ENCODE measurements at regions not wholly inside any gene's neighbourhood (a gene's known extent, or its start where the extent isn't known, plus 50 kb on each side); places are given as distances from the start of the nearest gene placed in this dataset.
A peak's percentile ranks its signal among the peaks of the same experiment; 100 is the strongest.
"Not testable (repeated sequence)": the region's sequence is repeated elsewhere in the genome, so short reads cannot be mapped to it uniquely, and the experiment has no call there.

- DNase-seq (ENCODE audit: low read depth): no peak
Measured at GRCh38 chr3:168844472-168844871, 748.7 kb upstream of the GOLIM4 start.

- DNase-seq (ENCODE audit: low read depth): no peak
Measured at GRCh38 chr3:168843481-168843880, 747.8 kb upstream of the GOLIM4 start.

- no peak for DNase-seq (ENCODE audit: low read depth)
Measured at GRCh38 chr3:168839653-168840052, 743.9 kb upstream of the GOLIM4 start.

- DNase-seq (ENCODE audit: low read depth): no peak
Measured at GRCh38 chr3:168834558-168834957, 738.8 kb upstream of the GOLIM4 start.

- no peak for DNase-seq (ENCODE audit: low read depth)
Measured at GRCh38 chr3:168828943-168829342, 733.2 kb upstream of the GOLIM4 start.

- no peak for DNase-seq (ENCODE audit: low read depth)
Measured at GRCh38 chr3:168828536-168828935, 732.8 kb upstream of the GOLIM4 start.

- DNase-seq (ENCODE audit: low read depth): no peak
Measured at GRCh38 chr3:168828014-168828413, 732.3 kb upstream of the GOLIM4 start.

GRCh38 chr3:168824107-168824506 lies 728.4 kb upstream of the GOLIM4 start:
- DNase-seq (ENCODE audit: low read depth): no peak

- no peak for DNase-seq (ENCODE audit: low read depth)
Measured at GRCh38 chr3:168823466-168823865, 727.7 kb upstream of the GOLIM4 start.

- no peak for DNase-seq (ENCODE audit: low read depth)
Measured at GRCh38 chr3:168820810-168821415, 725.2 kb upstream of the GOLIM4 start.

- no peak for DNase-seq (ENCODE audit: low read depth)
Measured at GRCh38 chr3:168817177-168817576, 721.5 kb upstream of the GOLIM4 start.

- no peak for DNase-seq (ENCODE audit: low read depth)
Measured at GRCh38 chr3:168815946-168816345, 720.2 kb upstream of the GOLIM4 start.

GRCh38 chr3:168813225-168813802 lies 717.6 kb upstream of the GOLIM4 start:
- DNase-seq (ENCODE audit: low read depth): no peak

GRCh38 chr3:168812234-168812633 lies 716.5 kb upstream of the GOLIM4 start:
- no peak for DNase-seq (ENCODE audit: low read depth)

GRCh38 chr3:168808596-168808995 lies 712.9 kb upstream of the GOLIM4 start:
- DNase-seq (ENCODE audit: low read depth): no peak

GRCh38 chr3:168807448-168807847 lies 711.7 kb upstream of the GOLIM4 start:
- DNase-seq (ENCODE audit: low read depth): no peak

GRCh38 chr3:168806871-168807270 lies 711.1 kb upstream of the GOLIM4 start:
- DNase-seq (ENCODE audit: low read depth): no peak

- peak; percentile 40 for DNase-seq (ENCODE audit: low read depth)
Measured at GRCh38 chr3:168803536-168803935, 707.8 kb upstream of the GOLIM4 start.

- no peak for DNase-seq (ENCODE audit: low read depth)
Measured at GRCh38 chr3:168802766-168803165, 707.0 kb upstream of the GOLIM4 start.

- peak; percentile 88 for DNase-seq (ENCODE audit: low read depth)
Measured at GRCh38 chr3:168801794-168802193, 706.1 kb upstream of the GOLIM4 start.

- no peak for DNase-seq (ENCODE audit: low read depth)
Measured at GRCh38 chr3:168796339-168796738, 700.6 kb upstream of the GOLIM4 start.

- peak; percentile 6 for DNase-seq (ENCODE audit: low read depth)
Measured at GRCh38 chr3:168794427-168794826, 698.7 kb upstream of the GOLIM4 start.

- no peak for DNase-seq (ENCODE audit: low read depth)
Measured at GRCh38 chr3:168782193-168782592, 686.5 kb upstream of the GOLIM4 start.

GRCh38 chr3:168779970-168780645 lies 684.4 kb upstream of the GOLIM4 start:
- not testable (repeated sequence) for DNase-seq (ENCODE audit: low read depth)
